ENCODE measurements at regions not wholly inside any gene's neighbourhood (a gene's known extent, or its start where the extent isn't known, plus 50 kb on each side); places are given as distances from the start of the nearest gene placed in this dataset.

- TF ChIP-seq ETV6 (CRISPR knock-in tag; IDR thresholded peaks at IDR 0.05) (no peak), E2F1 (CRISPR knock-in tag; IDR thresholded peaks at IDR 0.05) (no peak), GABPB1 (CRISPR knock-in tag; IDR thresholded peaks at IDR 0.05) (no peak), NR2C2 (CRISPR knock-in tag; IDR thresholded peaks at IDR 0.05) (no peak), ESRRA (CRISPR knock-in tag; IDR thresholded peaks at IDR 0.05; ENCODE audit: borderline replicate concordance) (no peak), GTF2I (CRISPR knock-in tag; conservative IDR thresholded peaks at IDR 0.05) (no peak), ZNF232 (CRISPR knock-in tag; IDR thresholded peaks at IDR 0.05) (no peak)
- TF ChIP-seq, protein P1, sequence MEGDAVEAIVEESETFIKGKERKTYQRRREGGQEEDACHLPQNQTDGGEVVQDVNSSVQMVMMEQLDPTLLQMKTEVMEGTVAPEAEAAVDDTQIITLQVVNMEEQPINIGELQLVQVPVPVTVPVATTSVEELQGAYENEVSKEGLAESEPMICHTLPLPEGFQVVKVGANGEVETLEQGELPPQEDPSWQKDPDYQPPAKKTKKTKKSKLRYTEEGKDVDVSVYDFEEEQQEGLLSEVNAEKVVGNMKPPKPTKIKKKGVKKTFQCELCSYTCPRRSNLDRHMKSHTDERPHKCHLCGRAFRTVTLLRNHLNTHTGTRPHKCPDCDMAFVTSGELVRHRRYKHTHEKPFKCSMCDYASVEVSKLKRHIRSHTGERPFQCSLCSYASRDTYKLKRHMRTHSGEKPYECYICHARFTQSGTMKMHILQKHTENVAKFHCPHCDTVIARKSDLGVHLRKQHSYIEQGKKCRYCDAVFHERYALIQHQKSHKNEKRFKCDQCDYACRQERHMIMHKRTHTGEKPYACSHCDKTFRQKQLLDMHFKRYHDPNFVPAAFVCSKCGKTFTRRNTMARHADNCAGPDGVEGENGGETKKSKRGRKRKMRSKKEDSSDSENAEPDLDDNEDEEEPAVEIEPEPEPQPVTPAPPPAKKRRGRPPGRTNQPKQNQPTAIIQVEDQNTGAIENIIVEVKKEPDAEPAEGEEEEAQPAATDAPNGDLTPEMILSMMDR (IDR thresholded peaks at IDR 0.05) = no peak
- TF ChIP-seq, protein P2, sequence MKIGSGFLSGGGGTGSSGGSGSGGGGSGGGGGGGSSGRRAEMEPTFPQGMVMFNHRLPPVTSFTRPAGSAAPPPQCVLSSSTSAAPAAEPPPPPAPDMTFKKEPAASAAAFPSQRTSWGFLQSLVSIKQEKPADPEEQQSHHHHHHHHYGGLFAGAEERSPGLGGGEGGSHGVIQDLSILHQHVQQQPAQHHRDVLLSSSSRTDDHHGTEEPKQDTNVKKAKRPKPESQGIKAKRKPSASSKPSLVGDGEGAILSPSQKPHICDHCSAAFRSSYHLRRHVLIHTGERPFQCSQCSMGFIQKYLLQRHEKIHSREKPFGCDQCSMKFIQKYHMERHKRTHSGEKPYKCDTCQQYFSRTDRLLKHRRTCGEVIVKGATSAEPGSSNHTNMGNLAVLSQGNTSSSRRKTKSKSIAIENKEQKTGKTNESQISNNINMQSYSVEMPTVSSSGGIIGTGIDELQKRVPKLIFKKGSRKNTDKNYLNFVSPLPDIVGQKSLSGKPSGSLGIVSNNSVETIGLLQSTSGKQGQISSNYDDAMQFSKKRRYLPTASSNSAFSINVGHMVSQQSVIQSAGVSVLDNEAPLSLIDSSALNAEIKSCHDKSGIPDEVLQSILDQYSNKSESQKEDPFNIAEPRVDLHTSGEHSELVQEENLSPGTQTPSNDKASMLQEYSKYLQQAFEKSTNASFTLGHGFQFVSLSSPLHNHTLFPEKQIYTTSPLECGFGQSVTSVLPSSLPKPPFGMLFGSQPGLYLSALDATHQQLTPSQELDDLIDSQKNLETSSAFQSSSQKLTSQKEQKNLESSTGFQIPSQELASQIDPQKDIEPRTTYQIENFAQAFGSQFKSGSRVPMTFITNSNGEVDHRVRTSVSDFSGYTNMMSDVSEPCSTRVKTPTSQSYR (CRISPR knock-in tag; IDR thresholded peaks at IDR 0.05) = no peak
- TF ChIP-seq, protein P3, sequence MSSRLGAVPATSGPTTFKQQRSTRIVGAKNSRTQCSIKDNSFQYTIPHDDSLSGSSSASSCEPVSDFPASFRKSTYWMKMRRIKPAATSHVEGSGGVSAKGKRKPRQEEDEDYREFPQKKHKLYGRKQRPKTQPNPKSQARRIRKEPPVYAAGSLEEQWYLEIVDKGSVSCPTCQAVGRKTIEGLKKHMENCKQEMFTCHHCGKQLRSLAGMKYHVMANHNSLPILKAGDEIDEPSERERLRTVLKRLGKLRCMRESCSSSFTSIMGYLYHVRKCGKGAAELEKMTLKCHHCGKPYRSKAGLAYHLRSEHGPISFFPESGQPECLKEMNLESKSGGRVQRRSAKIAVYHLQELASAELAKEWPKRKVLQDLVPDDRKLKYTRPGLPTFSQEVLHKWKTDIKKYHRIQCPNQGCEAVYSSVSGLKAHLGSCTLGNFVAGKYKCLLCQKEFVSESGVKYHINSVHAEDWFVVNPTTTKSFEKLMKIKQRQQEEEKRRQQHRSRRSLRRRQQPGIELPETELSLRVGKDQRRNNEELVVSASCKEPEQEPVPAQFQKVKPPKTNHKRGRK (CRISPR knock-in tag; IDR thresholded peaks at IDR 0.05; ENCODE audit: borderline replicate concordance) = no peak
These were observed 135.2 kb downstream of the ELOVL4 start for GRCh38 chr6:79812195-79812594.
